Hepatocyte (in vitro differentiated cells): ENCODE measurements at regions not wholly inside any gene's neighbourhood (a gene's known extent, or its start where the extent isn't known, plus 50 kb on each side); places are given as distances from the start of the nearest gene placed in this dataset.

Experiments used
- CTCF ChIP-seq: fragments of 200-600 bp; sonication (generic); IDR thresholded peaks from 2 replicates; pipeline ENCODE4 v1.5.1; 2016; ENCODE audit warnings: antibody characterized with exemption, mild to moderate bottlenecking; ENCODE audit not compliant: poor library complexity
- EZH2phosphoT487 ChIP-seq: fragments of 200-600 bp; sonication (generic); IDR thresholded peaks from one replicate; pipeline ENCODE4 v1.6.1; 2018; ENCODE audit warnings: antibody characterized with exemption, mild to moderate bottlenecking, low read depth, moderate library complexity; ENCODE audit not compliant: unreplicated experiment, severe bottlenecking

GRCh38 chr1:162983671-162984425, 85.3 kb upstream of the RGS4 start:
- TF ChIP-seq CTCF (no peak), EZH2phosphoT487 (no peak)
